K562 (cell line): ENCODE measurements at regions not wholly inside any gene's neighbourhood (a gene's known extent, or its start where the extent isn't known, plus 50 kb on each side); places are given as distances from the start of the nearest gene placed in this dataset.
A peak's percentile ranks its signal among the peaks of the same experiment; 100 is the strongest.

Source experiments
- ATAC-seq: fragments of 200-7000 bp; cut with Tn5 transposase; 3 replicates; pipeline ENCODE4 v1.9.1; 2020; ENCODE audit warnings: moderate library complexity
- BruUV-seq: library from RNA; stranded (reverse); fragments of 400-500 nt; replicated peaks from 2 replicates; lab custom pipeline; 2021; lab: Mats Ljungman, UMichigan
- CTCF ChIA-PET: fragments of 300-600 bp; formaldehyde crosslinking; extraction: SDS; loops from one replicate; lab custom pipeline; 2021; ENCODE audit warnings: low intra/inter-chr PET ratio; lab: Yijun Ruan, JAX
- POLR2A ChIA-PET: fragments of 300-600, 350-650 bp; sonication (Branson Sonifier 250); formaldehyde crosslinking; extraction: SDS; loops from one replicate; lab custom pipeline; 2021; ENCODE audit warnings: antibody characterized with exemption, inconsistent platforms; lab: Yijun Ruan, JAX
- DNase-seq, 4 experiments: peaks; one replicate each; pipeline versions ENCODE4 v3.0.0 to v3.0.0-alpha.2; 2011 to 2018; ENCODE audit warnings: low spot score in 3 of 4, mixed read lengths in 3 of 4; ENCODE audit errors: extremely low read depth in 1 of 4
- FAIRE-seq: peaks from 2 replicates; lab custom pipeline; 2011; peaks lifted over from hg19 to GRCh38; lab: Jason Lieb, UNC
- H2AFZ ChIP-seq: 2 replicates; pipeline ENCODE4 v1.6.0; 2011; ENCODE audit warnings: low read depth, low read length, control low read depth, inconsistent platforms
- H3K27ac ChIP-seq: fragments of 200-600 bp; 3 replicates; pipeline ENCODE4 v1.8.0; 2011; ENCODE audit warnings: low read depth, mild to moderate bottlenecking, control low read depth, inconsistent platforms, low read length, moderate library complexity, mixed read lengths; ENCODE audit errors: extremely low read depth
- H3K27me3 ChIP-seq, 2 experiments: fragments of 300-600 bp in 1 of 2; 2 replicates in 1 of 2; 3 replicates in 1 of 2; pipeline versions ENCODE4 v1.6.0 to v1.8.0; 2011; ENCODE audit warnings: inconsistent platforms in 2 of 2, low read length in 2 of 2, mild to moderate bottlenecking in 1 of 2, mixed read lengths in 1 of 2, moderate library complexity in 1 of 2; ENCODE audit not compliant: control insufficient read depth in 2 of 2, insufficient read depth in 2 of 2
- H3K36me3 ChIP-seq: fragments of 300-600 bp; 3 replicates; pipeline ENCODE4 v1.8.0; 2011; ENCODE audit warnings: mild to moderate bottlenecking, low read length, inconsistent platforms; ENCODE audit not compliant: control insufficient read depth, insufficient read depth
- H3K4me1 ChIP-seq, 2 experiments: fragments of 200-600 bp in 1 of 2; replicated peaks in 1 of 2; 2 replicates in 1 of 2; 3 replicates in 1 of 2; pipeline versions ENCODE4 v1.5.1 to v1.8.0; 2011; ENCODE audit warnings: inconsistent platforms in 2 of 2, low read length in 2 of 2, mild to moderate bottlenecking in 1 of 2, mixed read lengths in 1 of 2, moderate library complexity in 1 of 2; ENCODE audit not compliant: control insufficient read depth in 2 of 2, insufficient read depth in 2 of 2
- H3K4me2 ChIP-seq: 2 replicates; pipeline ENCODE4 v1.6.1; 2011; ENCODE audit warnings: low read length, control low read depth, inconsistent platforms, mixed read lengths; ENCODE audit not compliant: insufficient read depth
- H3K4me3 ChIP-seq: fragments of 200-600 bp; sonication (generic), shearing (Covaris generic); 2 replicates; pipeline ENCODE4 v1.5.1; 2016; ENCODE audit warnings: control low read depth, inconsistent platforms
- H3K79me2 ChIP-seq: fragments of 200-600 bp; 3 replicates; pipeline ENCODE4 v1.8.0; 2011; ENCODE audit warnings: low read length, inconsistent platforms; ENCODE audit not compliant: control insufficient read depth, insufficient read depth
- H3K9ac ChIP-seq, 2 experiments: 2 replicates each; pipeline versions ENCODE4 v1.6.0 to v1.6.1; 2011; ENCODE audit warnings: low read depth in 2 of 2, low read length in 2 of 2, control low read depth in 1 of 2, inconsistent platforms in 1 of 2, mild to moderate bottlenecking in 1 of 2, mixed read lengths in 1 of 2; ENCODE audit not compliant: insufficient read depth in 1 of 2
- H3K9me1 ChIP-seq: one replicate; pipeline ENCODE4 v1.6.0; 2011; ENCODE audit warnings: inconsistent platforms, mild to moderate bottlenecking, low read length, moderate library complexity; ENCODE audit not compliant: control insufficient read depth, insufficient read depth
- H3K9me3 ChIP-seq: replicated peaks from 2 replicates; pipeline ENCODE4 v1.5.1; 2011; ENCODE audit warnings: low read depth, low read length, inconsistent platforms; ENCODE audit not compliant: control insufficient read depth, insufficient read depth
- H4K20me1 ChIP-seq: replicated peaks from 2 replicates; pipeline ENCODE4 v1.6.1; 2011; ENCODE audit warnings: low read length, inconsistent platforms, mixed read lengths; ENCODE audit not compliant: control insufficient read depth, insufficient read depth
- CSDE1 ChIP-seq, 2 experiments: fragments of 450-650 bp; IDR thresholded peaks; 2 replicates each; pipeline ENCODE4 v1.6.1; 2016; ENCODE audit warnings: mild to moderate bottlenecking in 1 of 2
- ETV6 ChIP-seq, 3 experiments: fragments of 150-350 bp in 1 of 3; sonication (generic) in 1 of 3; formaldehyde crosslinking in 1 of 3; IDR thresholded peaks; 2 replicates each; pipeline versions ENCODE4 v1.6.1 to v1.8.0; 2014 to 2022; ENCODE audit warnings: borderline replicate concordance in 2 of 3, low read depth in 2 of 3, antibody characterized with exemption in 1 of 3, low read length in 1 of 3, mild to moderate bottlenecking in 1 of 3, missing genetic modification reagents in 1 of 3
- HEY1 ChIP-seq: fragments of 250-450 bp; sonication (Bioruptor Pico); IDR thresholded peaks from 2 replicates; pipeline ENCODE4 v1.5.0; 2020; ENCODE audit warnings: mild to moderate bottlenecking, moderate library complexity, borderline replicate concordance
- MBD2 ChIP-seq: sonication (generic); IDR thresholded peaks from 2 replicates; pipeline ENCODE4 v1.6.1; 2016; ENCODE audit warnings: low read depth, borderline replicate concordance
- SAFB ChIP-seq: fragments of 200-400 bp; formaldehyde crosslinking; IDR thresholded peaks from 2 replicates; pipeline ENCODE4 v1.6.1; 2017; ENCODE audit warnings: low read depth, low read length, borderline replicate concordance
- ZC3H11A ChIP-seq: IDR thresholded peaks from 2 replicates; pipeline ENCODE4 v1.6.1; 2012; ENCODE audit warnings: low read depth, low read length, improper control_type of control experiment
- WGBS: fragments of 100-300 bp; shearing (Covaris generic); methylation state at CpG from one replicate; pipeline ENCODE4 v1.1.6; 2016; ENCODE audit warnings: low coverage, mixed read lengths; ENCODE audit not compliant: insufficient coverage; ENCODE audit errors: missing lambda C conversion rate; 5-methylcytosine and 5-hydroxymethylcytosine counted together
- in situ Hi-C: fragments of 300-500 bp; cut with MboI; formaldehyde crosslinking; loops from 4 replicates; pipeline ENCODE4 v1.15.0; 2018; ENCODE audit warnings: inconsistent platforms, mixed read lengths
- intact Hi-C: fragments of 100-400 bp; cut with micrococcal nuclease; formaldehyde crosslinking; loops from 2 replicates; pipeline ENCODE4 v1.14.2; 2022
- TF ChIP-seq, protein P1 (sequence below): fragments of 450-650 bp; IDR thresholded peaks from 2 replicates; pipeline ENCODE4 v1.6.1; 2017; ENCODE audit warnings: mild to moderate bottlenecking, moderate library complexity

GRCh38 chr11:95708681-95709080 lies 80.9 kb downstream of the FAM76B start:
- Histone ChIP-seq H3K36me3 (no peaks in the 10 kb centered on the region), H3K9me1 (no peaks in the 10 kb centered on the region), H3K4me2 (no peak overlapping the region), H3K4me3 (no peak overlapping the region), H4K20me1 (no peaks in the 10 kb centered on the region), H3K9me3 (no peaks in the 10 kb centered on the region), H3K27ac (no peak overlapping the region; the same call in 2 of the 3 replicates), H2AFZ (peak overlapping the region; percentile 6; the same call in 1 of the 2 replicates), H3K4me1 (peaks cover 4 to 47% of the 10 kb centered on the region in 2 experiments; a peak in 2 of 5 replicates), H3K9ac (no peak overlapping the region), H3K79me2 (no peaks in the 10 kb centered on the region), H3K27me3 (no peaks in the 10 kb centered on the region)
- CTCF ChIA-PET = no interaction called here
- 78% methylated on average over 1 of the region's 1 CpG for WGBS
- BruUV-seq = no TSS peak
- no peak for DNase-seq
- ATAC-seq = no peak
- POLR2A ChIA-PET = interaction anchor here (0.9 to 1.8 kb wide), 4 partner anchors 11 to 530 kb away, joined by 3 to 7 read pairs (median 5); no protein-coding TSS in a partner anchor
- in situ Hi-C loops (loop anchor here (5.0 kb wide), 2 partner anchors 44 to 546 kb away; no protein-coding TSS in a partner anchor), intact Hi-C loops (loop anchor here (5.0 to 10.0 kb wide), 4 partner anchors 114 to 486 kb away; no protein-coding TSS in a partner anchor)
- TF ChIP-seq, protein P1, sequence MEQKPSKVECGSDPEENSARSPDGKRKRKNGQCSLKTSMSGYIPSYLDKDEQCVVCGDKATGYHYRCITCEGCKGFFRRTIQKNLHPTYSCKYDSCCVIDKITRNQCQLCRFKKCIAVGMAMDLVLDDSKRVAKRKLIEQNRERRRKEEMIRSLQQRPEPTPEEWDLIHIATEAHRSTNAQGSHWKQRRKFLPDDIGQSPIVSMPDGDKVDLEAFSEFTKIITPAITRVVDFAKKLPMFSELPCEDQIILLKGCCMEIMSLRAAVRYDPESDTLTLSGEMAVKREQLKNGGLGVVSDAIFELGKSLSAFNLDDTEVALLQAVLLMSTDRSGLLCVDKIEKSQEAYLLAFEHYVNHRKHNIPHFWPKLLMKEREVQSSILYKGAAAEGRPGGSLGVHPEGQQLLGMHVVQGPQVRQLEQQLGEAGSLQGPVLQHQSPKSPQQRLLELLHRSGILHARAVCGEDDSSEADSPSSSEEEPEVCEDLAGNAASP = no peak
- no peak for TF ChIP-seq ZC3H11A
- no peak for TF ChIP-seq ETV6 (IDR thresholded peaks at IDR 0.05; ENCODE audit: borderline replicate concordance in 1 of 2, low read depth in 2 of 2, low read length in 1 of 2)
- TF ChIP-seq ETV6 (CRISPR knock-in tag; IDR thresholded peaks at IDR 0.05; ENCODE audit: borderline replicate concordance) = no peak
- TF ChIP-seq MBD2 = no peak
- no peak for TF ChIP-seq SAFB
- TF ChIP-seq HEY1 (CRISPR knock-in tag) = no peak
- no peak for TF ChIP-seq CSDE1 (IDR thresholded peaks at IDR 0.05)
- FAIRE-seq = no peak
